ENCODE measurements at regions not wholly inside any gene's neighbourhood (a gene's known extent, or its start where the extent isn't known, plus 50 kb on each side); places are given as distances from the start of the nearest gene placed in this dataset.

- TF ChIP-seq POLR2A (IDR thresholded peaks at IDR 0.05) (no peak), CTCF (IDR thresholded peaks at IDR 0.05) (no peak)
- DNase-seq, result no peak
- H3K4me1 ChIP-seq, result no peaks in the 10 kb centered on the region
- no peaks in the 10 kb centered on the region for H3K9me3 ChIP-seq
- no peaks in the 10 kb centered on the region for H3K36me3 ChIP-seq
- H3K27ac ChIP-seq, result no peak overlapping the region
- no peak overlapping the region for H3K4me3 ChIP-seq
- no peaks in the 10 kb centered on the region for H3K27me3 ChIP-seq
Measured at GRCh38 chr20:24147479-24147878, 158.9 kb upstream of the GGTLC1 start.

GRCh38 chr20:24146231-24146634 is 157.7 kb upstream of the GGTLC1 start:
- Histone ChIP-seq H3K27me3 (no peaks in the 10 kb centered on the region), H3K9me3 (no peaks in the 10 kb centered on the region), H3K36me3 (no peaks in the 10 kb centered on the region), H3K4me1 (no peaks in the 10 kb centered on the region), H3K27ac (no peak overlapping the region), H3K4me3 (no peak overlapping the region)
- no peak for DNase-seq
- no peak for TF ChIP-seq POLR2A (IDR thresholded peaks at IDR 0.05)
- no peak for TF ChIP-seq CTCF (IDR thresholded peaks at IDR 0.05)

- no peaks in the 10 kb centered on the region for H3K27me3 ChIP-seq
- no peak for TF ChIP-seq POLR2A (IDR thresholded peaks at IDR 0.05)
- no peak for TF ChIP-seq CTCF (IDR thresholded peaks at IDR 0.05)
- no peaks in the 10 kb centered on the region for H3K9me3 ChIP-seq
- no peak for DNase-seq
- H3K4me1 ChIP-seq, result no peaks in the 10 kb centered on the region
- H3K4me3 ChIP-seq, result no peak overlapping the region
- no peaks in the 10 kb centered on the region for H3K36me3 ChIP-seq
- H3K27ac ChIP-seq, result no peak overlapping the region
Measured at GRCh38 chr20:24144371-24144770, 155.8 kb upstream of the GGTLC1 start.

- Histone ChIP-seq H3K4me3 (no peak overlapping the region), H3K27me3 (no peaks in the 10 kb centered on the region), H3K36me3 (no peaks in the 10 kb centered on the region), H3K4me1 (no peaks in the 10 kb centered on the region), H3K9me3 (no peaks in the 10 kb centered on the region), H3K27ac (no peak overlapping the region)
- TF ChIP-seq POLR2A (IDR thresholded peaks at IDR 0.05), result no peak
- no peak for TF ChIP-seq CTCF (IDR thresholded peaks at IDR 0.05)
- DNase-seq, result no peak
Measured at GRCh38 chr20:24141111-24141510, 152.5 kb upstream of the GGTLC1 start.

- no peaks in the 10 kb centered on the region for H3K27me3 ChIP-seq
- no peak overlapping the region for H3K4me3 ChIP-seq
- no peak overlapping the region for H3K27ac ChIP-seq
- no peak for TF ChIP-seq CTCF (IDR thresholded peaks at IDR 0.05)
- TF ChIP-seq POLR2A (IDR thresholded peaks at IDR 0.05), result no peak
- no peak for DNase-seq
- H3K36me3 ChIP-seq, result no peaks in the 10 kb centered on the region
- no peaks in the 10 kb centered on the region for H3K9me3 ChIP-seq
- no peaks in the 10 kb centered on the region for H3K4me1 ChIP-seq
Measured at GRCh38 chr20:24139846-24140245, 151.3 kb upstream of the GGTLC1 start.

GRCh38 chr20:24138951-24139350 is 150.4 kb upstream of the GGTLC1 start:
- Histone ChIP-seq H3K36me3 (no peaks in the 10 kb centered on the region), H3K4me3 (no peak overlapping the region), H3K9me3 (no peaks in the 10 kb centered on the region), H3K27me3 (no peaks in the 10 kb centered on the region), H3K27ac (no peak overlapping the region), H3K4me1 (no peaks in the 10 kb centered on the region)
- TF ChIP-seq CTCF (IDR thresholded peaks at IDR 0.05), result no peak
- no peak for DNase-seq

Data from Peyer's patch (tissue), 4 donors.